GM21526 (cell line): ENCODE measurements at regions not wholly inside any gene's neighbourhood (a gene's known extent, or its start where the extent isn't known, plus 50 kb on each side); places are given as distances from the start of the nearest gene placed in this dataset.
"Not testable (repeated sequence)": the region's sequence is repeated elsewhere in the genome, so short reads cannot be mapped to it uniquely, and the experiment has no call there.

Source experiments
- ATAC-seq: cut with Tn5 transposase; IDR thresholded peaks from one replicate; pipeline ENCODE4 v1.9.1; 2021; ENCODE audit warnings: moderate library complexity; ENCODE audit not compliant: unreplicated experiment, low FRiP score

DNA sequence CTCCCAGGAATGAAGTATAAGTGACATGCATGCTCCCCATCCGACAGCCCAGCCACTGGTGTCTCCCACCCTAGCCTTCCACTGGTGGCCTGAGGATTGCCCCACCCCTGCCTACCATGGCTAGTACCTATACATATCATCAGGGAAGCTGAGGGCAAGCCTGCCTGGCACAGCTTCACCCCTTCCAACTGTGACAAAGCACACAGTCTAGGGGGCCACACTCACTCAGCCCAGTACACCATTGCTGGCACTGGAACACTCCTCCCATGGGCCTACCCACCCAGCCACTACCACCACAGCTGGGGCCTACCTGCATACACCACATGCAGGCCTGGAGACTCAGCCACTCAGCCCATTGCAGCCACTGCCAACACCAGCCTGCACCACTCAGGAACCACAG is 393.1 kb upstream of the STEAP1 start:
- no peak for ATAC-seq

DNA sequence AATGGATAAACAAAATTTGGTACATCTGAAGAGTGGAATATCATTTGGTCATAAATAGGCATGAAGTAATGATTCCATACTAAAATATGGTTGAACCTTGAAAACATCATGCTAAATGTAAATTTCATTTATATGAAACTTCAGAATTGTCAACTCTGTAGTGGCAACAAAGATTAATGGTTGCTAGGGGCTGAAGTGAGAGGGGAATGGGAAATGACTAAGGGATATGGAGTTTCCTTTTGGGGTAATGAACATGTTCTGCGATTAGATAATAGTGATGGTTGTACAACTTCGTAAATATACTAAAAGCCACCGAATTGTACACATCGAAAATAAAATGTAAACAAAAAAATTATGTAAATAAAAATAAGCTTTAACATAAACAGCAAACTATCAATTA is 384.1 kb upstream of the STEAP1 start:
- no peak for ATAC-seq

DNA sequence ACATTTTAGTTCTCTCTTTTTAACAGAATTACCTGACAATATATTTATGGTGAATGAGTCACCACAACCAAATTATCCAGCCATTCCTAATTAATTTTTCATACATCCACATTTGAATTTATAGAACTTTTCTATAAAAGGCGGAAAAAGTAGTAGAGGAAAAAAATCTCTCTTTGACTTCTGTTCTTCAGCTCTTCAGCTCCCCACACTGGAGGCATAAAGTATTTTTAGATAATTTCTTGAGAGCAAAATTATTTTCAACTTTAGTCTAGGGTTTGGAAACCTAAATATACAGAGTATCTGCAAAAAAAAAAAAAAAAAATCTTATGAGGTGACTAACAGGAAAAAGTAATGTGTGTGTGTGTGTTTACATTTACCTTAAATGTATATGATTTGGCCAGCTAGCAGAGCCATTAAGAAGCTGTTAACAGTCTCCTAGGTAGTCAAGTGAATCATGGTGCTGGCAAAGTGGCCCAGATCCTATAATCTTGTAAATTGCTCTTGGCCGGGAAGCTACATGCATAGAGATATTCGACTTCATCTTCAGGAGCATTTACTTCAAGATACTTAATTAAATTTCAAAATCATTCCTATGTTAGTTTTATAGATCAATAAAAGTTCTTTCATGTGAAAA is 383.1 kb upstream of the STEAP1 start:
- no peak for ATAC-seq

DNA sequence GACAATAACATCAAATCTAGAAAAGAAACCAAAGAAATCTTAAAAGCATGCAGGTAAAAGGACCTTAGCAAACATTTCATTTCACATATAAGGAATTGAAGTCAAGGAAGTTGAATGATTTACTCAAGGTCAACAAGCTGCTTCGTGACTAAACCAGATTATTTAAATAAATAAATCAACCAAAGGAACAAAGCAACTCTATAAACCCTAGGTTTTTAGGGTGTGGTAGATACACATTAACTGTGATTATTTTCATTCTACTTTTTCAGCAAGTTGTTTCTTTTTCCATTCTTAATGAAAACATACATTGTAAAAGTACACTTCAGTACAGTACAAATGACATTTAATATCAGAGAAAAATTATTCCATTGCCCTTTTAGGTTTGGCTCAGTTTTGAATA is 382.0 kb upstream of the STEAP1 start:
- no peak for ATAC-seq

DNA sequence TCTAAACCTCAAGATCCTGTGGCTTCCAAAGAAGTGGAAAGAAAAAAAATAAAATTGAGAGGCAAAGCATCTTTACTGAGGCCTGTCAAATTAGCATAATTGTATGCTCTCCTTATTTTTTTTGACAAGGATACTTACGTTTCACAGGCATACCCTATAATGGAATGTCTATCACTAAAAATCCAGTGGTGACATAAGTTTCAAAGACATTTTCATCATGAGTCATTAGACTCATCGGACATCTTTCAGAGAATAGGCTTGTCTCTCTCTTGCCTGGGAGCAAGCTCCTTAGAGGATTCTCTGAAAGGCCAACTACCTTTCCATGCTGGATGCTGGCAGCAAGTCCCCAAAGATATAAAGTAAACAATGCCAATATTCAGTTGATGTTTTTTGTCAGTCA is 380.7 kb upstream of the STEAP1 start:
- no peak for ATAC-seq

DNA sequence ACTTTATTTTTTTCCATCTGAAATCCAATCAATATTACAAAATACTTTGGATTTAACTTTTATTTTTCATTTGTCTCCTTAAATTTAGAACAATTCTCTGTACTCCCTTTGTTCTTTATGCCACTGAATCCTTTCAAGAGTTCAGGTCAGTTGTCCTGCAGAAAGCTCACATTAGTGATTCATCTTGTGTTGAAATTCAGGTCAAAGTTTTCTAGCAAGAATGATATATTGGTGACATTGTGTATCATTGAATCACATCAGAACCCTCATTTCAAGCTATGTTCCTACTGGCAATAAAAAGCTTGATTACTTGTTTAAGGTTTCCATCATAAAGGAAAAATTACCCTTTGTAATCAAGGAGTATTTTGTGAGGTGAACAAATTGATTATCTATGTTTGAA is 378.8 kb upstream of the STEAP1 start:
- ATAC-seq = no peak

DNA sequence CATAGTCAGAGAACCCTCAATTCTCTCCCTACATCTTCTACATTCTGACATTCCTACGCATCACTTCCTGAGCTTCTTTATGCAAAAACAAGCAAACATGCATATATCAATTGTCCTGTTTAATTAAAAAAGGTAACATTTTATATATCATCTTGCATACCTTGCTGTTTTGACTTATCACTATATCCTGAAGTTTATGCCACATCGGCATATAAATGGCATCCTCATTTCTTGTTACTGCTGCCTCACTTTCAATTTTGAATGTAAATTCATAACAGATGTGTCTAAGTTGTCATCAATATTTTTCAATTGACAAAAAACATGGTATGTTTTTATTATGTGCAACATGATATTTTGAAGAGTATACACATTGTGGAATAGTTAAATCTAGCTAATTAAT is 377.3 kb upstream of the STEAP1 start:
- ATAC-seq = no peak

DNA sequence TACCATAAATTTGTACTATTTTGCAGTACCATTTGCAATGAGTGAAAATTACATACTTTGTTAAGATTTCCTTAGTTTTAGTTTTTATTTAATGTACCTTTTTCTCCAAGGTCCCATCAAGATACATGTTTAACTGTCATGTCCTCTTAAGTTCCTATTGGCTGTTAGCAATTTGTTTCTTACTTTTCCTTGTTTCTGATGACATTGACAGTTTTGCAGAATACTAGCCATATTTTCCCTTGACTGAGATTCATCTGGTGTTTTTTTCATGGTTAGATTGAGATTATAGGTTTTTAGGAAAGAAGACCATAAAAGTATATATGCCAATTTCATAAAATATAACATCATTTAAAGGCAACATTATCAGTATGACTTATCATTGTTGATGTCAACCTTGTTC is 376.8 kb upstream of the STEAP1 start:
- no peak for ATAC-seq

DNA sequence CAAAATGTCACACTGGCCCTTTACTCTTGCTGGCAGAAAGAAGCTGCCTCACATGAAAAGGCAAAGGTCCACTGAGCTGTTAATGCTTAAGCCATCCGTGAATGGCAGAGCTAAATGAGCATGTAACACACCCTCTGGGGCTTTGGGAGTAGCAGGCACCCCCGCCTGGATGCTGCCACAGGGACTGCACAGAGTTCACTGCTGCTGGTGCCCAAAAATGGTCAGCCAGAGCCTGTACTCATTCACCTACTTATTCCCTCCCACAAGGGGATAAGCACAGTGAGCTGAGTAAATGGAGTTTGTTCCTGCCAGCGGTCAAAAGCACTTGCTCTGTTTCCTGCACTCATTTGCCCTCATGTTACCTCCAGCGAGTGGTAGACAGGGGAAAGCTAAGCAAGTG is 374.0 kb upstream of the STEAP1 start:
- ATAC-seq = no peak

DNA sequence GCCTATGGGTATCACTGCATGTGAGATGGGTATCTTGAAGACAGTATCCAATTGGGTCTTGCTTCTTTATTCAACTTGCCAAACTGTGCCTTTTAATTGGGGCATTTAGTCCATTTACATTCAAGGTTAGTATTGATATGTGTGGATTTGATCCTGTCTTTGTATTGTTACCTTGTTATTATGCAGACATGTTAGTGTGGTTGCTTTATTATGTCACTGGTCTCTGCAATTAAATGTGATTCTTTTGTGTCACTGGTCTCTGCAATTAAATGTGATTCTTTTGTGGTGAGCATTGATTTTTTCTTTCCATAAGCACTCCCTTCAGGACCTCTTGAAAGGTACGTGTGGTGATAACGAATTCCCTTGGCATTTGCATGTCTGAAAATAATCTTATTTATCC is 357.8 kb upstream of the STEAP1 start:
- ATAC-seq = no peak

DNA sequence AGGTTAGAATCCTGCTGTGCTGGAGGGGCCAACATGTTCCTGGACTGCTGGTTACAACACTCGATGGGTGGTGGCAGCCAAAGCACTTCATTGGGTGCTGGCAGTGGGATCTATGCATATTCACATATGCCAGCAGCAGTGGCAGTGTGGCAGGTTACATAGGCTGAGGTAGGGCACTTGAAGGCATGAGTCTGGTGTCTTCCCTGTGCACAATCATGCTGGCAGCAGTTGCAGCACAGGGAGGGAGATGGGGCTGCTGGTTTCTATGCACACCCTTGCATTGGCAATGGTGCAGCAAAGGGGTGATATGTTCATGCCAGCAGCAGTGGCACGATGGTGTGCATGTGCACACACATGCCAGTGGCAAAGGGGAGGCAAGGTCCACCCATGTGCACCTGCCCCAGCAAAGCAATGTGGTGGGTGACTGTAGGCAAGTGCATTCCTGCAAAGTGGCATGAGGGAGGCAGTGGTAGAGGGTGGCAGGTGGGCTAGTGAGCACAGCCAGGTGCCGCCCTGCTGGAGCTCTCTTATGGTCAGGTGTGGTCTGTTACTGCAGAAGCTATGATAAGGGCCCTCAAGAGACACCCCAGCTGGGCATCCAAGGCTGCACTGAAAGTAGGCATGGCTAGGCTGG is 356.2 kb upstream of the STEAP1 start:
- no peak for ATAC-seq

DNA sequence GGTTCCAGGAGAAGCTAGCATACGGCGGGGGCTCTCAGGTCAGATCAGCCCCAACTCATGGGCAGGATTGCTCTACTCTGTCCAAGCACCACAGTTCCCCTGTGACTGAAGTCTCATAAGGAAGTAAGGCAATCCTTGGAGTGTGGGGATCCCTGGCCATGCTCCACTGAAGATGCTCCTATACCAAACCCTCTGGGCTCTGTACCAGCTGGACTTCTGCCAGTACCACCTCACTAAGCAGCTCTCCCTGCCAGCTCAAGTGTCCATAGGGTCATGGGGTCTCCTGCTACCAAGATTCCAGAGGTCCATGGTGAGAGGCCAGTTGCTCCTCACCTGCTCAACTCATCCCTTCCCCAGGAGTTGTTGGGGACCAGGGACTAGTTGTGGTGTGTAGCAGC is 355.7 kb upstream of the STEAP1 start:
- no peak for ATAC-seq

DNA sequence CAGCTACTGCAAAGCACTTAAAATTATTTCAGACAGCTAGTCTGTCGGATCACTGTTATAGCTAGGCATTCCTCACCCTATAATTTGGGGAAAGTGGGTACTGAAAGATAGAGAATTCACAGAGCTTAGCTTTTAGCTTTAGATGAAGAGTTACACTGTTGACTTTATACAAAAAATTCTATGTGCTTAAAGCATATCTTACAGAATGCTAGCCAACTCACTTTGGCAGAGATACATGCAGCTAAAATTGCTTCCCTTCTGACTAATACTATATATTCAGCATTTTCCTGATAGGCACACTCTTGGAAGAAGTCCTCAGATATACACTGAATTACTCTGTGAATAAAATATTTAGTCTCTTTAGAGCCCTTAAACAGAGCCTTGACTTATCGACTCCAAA is 353.5 kb upstream of the STEAP1 start:
- no peak for ATAC-seq

DNA sequence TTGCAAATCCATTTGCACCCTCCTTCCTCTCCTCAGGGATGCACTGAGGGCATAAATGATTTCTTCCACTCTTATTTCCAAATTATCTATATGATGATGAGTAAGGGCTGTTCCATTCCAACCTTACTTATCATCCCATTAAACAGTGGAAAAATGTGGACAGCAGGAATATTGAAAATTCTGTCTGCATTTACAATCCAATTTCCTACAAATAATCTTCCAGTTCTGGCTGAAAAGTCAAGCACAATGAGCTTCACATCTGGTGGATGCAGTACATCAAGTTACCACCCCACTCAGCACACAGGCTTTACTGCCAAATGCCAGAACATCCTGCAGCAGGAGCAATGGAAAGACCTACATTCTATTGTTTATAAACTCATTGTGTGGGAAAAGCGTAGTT is 345.0 kb upstream of the STEAP1 start:
- no peak for ATAC-seq

DNA sequence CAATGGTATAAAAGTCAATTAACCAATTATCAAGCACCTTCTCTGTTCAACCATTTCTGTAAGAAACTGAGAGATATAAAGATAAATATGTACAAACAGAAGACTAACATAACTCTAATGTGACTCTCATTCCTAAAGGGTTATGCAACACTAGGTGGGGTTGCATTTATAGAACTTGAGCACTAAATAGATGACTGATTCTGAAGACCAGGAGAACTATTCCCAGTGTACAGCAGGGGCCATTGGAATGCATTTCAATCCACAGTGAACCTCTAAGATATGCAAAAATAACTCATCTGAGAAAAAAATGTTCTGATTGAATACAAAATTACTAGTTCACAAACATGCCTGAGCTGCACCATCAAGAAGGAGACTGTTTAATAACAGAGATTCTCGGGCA is 341.2 kb upstream of the STEAP1 start:
- no peak for ATAC-seq

DNA sequence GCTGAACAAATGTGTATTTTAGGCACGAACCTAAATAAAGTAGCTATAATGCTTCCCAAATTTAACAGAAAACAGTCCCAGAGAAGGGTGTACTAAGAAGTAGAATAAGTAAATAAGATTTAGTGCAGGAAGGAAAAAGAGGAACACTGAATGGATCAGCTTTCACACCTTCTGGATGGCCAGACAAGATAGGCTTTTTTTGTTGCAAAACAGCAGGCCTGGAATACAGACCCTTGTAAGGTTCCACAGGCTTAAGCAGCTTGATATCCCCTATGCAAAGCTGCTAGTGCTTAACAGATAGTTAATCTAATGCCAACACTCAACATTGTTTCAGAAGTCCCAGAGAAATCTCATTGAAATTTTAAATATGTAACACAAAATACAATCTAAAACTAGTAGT is 328.1 kb upstream of the STEAP1 start:
- no peak for ATAC-seq

DNA sequence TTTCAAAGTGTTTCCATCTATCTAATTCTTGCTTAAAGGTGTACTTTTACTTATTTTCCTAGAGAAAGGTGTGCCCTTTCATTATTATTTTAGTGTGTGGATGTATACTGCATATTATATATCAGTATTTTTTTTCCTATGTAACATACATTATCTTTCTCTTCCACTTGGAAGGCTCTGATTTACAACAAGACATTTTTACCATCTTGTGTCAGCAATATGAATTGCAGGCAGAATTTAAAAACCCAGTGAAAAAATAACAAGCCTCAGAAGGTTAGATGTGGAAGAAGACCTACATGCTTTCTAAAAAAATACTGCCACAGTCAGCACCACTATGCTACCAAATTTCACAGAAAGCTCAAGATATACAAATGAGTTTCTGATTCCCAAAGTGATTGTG is 327.7 kb upstream of the STEAP1 start:
- ATAC-seq = no peak

DNA sequence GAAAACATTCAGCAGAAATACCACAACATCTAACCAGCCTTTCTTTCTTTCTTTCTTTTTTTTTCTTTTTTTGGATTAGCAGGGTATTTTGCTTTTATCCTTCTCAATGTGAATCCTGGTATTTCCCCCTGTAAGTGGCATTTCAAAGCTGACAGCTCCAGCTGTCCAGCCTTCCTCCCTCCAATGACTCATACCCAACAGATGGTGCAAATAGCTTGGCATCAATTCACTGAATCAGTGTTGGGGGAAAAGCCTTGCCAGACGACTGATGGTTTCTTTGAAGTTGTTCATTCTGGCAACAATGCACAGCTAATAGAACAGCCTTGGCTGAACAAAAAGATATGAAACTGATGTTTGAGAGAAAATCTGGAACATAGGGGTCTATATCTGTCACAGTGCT is 316.8 kb upstream of the STEAP1 start:
- no peak for ATAC-seq

DNA sequence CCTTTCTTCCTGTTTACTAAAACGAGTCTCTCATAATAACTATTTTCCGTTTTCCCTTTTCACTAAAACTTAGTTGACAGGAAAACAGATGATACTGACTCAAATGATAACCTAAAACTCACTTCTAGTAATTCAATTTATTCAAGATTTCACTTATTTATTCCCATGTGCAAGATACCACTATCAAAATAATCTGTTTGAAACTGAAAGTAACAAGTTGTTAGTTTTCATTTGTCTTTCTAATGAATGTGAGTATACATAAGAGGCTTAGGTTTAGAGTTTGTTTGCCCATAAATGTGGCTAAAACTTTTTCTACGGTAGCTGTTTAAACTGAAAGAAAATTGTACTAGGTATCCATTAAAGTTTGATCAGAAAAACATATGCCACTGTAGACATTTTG is 314.9 kb upstream of the STEAP1 start:
- ATAC-seq = peak; percentile 62

DNA sequence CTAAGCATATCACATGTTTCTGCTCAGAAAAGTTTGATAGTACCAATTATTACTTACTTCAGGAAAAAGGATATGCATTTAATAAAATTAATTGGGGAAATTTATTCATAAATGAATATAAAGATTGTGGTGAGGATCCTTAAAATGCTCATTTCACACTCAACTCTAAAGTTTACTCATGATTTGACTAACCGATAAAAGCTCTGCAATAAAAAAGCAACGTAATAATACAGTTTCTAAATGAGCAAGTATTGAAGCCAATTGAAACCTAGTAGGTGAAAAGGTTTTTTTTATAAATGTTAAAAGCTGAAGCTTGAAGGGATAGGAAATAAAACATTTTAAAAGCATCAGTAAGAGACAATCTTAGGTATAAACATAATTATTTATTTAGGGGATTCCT is 308.3 kb upstream of the STEAP1 start:
- ATAC-seq = no peak

DNA sequence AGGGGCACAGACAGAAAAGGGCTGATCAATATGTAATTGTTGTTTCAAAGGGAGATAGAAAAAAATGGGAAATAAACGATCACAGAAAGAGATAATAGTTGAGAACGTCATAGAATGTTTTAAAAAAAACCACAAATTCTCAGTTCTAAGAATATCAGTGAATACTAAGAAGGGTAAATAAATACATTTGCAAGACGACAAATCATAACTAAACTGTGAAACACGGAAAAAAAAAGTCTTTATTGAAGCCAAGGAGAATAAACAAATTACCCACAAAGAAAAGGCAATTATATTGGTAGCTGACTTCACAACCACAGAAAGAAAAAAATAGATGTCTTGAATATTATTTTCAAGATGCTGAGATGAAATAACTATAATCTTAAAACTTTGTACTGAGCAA is 305.2 kb upstream of the STEAP1 start:
- ATAC-seq = no peak

DNA sequence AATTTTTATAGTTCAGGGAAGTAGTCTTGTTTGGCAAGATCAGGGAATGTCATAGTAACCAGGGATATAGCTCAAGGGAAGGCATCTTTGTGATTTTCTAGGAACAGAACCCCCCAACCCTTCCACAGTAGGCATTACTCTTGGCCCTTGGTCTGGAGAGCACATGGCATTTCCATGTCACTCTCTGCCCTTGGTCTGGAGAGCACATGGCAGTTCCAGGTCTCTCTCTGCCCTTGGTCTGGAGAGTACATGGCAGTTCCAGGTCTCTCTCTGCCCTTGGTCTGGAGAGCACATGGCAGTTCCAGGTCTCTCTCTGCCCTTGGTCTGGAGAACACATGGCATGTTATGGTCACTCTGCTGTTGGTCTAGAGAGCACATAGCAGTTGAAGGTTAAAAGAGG is 297.2 kb upstream of the STEAP1 start:
- not testable (repeated sequence) for ATAC-seq

DNA sequence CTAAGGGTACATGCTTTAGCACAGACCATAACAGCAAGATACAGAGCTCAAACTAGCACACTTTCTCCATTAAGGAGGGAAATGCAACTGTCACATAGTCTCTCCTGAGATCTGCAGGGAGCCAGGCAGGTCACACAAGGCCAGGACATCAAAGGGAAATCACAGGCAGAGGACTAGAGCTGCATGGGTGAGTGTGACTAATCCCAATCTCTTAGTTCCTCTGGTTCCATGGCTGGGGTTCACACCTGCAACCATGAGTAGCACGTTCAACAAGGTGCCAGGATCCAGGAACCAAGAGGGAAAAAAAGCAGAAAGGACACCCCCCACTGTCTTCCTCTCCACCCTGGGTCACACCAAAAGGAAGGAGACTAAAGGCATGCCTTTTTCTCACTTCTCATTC is 296.5 kb upstream of the STEAP1 start:
- no peak for ATAC-seq
